ENCODE measurements at regions not wholly inside any gene's neighbourhood (a gene's known extent, or its start where the extent isn't known, plus 50 kb on each side); places are given as distances from the start of the nearest gene placed in this dataset.

DNA sequence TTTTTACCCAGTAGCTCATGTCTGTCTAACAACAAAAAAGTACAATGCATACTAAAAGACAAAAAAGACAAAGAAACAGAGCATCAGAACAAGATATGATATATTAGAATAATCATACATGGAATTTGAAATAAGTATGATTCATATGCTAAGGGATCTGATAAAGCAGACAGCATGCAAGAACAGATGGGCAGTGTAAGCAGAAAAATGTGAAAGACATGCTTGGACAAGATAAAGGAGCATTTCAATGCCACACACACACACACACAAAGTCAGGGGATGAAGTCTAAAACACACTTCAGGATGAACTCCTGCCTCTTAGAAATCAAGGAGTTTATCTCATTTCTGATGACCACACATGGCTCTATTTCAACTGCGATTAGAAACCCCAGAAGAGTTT is 649.6 kb upstream of the NDST4 start:
- H3K4me3 ChIP-seq (ENCODE audit: low read length): no peak overlapping the region
- peaks cover 5% of the 10 kb centered on the region for H3K9me3 ChIP-seq (replicated peaks; ENCODE audit: low read length)
- H3K9ac ChIP-seq (ENCODE audit: low read depth, low read length): no peak overlapping the region
- H3K36me3 ChIP-seq (ENCODE audit: insufficient read depth, low read length): no peaks in the 10 kb centered on the region
- H3K27me3 ChIP-seq (ENCODE audit: control insufficient read depth, insufficient read depth, low read length): no peaks in the 10 kb centered on the region
- no peaks in the 10 kb centered on the region for H3K4me1 ChIP-seq (ENCODE audit: control insufficient read depth, insufficient read depth, low read length)
- no peak overlapping the region for H3K4me2 ChIP-seq (ENCODE audit: low read length)

DNA sequence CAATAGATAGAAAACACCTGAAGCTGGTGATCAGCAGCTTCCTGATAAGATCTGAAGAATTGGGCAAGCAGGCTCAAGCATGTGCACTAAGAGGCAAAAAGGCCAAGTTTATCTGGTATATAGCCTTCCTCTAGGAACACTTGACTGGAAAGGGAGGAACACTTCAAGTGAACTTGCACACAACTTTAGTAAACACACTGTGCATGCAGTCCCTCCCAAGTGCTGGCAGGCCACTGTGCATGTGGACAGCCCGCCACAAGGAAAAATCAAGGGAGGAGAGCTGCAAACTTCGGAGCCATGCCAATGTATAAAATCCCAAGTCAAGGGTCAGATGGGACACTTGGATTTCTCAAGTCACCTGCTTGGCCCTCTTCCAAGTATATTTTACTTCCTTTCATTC is 645.8 kb upstream of the NDST4 start:
- no peaks in the 10 kb centered on the region for H3K36me3 ChIP-seq (ENCODE audit: insufficient read depth, low read length)
- H3K4me2 ChIP-seq (ENCODE audit: low read length): no peak overlapping the region
- H3K27me3 ChIP-seq (ENCODE audit: control insufficient read depth, insufficient read depth, low read length): no peaks in the 10 kb centered on the region
- no peaks in the 10 kb centered on the region for H3K4me1 ChIP-seq (ENCODE audit: control insufficient read depth, insufficient read depth, low read length)
- no peak overlapping the region for H3K4me3 ChIP-seq (ENCODE audit: low read length)
- H3K9me3 ChIP-seq (replicated peaks; ENCODE audit: low read length): peaks cover 11% of the 10 kb centered on the region
- no peak overlapping the region for H3K9ac ChIP-seq (ENCODE audit: low read depth, low read length)

DNA sequence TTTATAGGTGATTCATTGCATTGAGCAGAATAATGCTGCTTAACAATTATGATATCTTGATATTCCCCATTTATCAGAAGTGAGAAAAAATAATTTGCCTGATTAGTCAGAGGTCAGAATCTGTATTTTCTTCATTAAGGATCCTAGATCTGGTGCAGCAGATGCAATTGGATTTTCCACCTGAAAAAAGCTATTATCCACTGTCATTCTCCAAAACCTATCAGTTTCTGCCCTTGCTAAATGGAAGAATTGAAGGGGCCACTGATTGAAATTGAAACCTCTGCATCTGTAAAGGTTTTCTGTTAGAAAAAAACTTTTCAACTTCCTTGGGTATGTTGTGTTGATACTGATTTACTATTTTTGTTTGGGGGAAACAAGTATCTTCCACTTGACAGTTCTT is 636.0 kb upstream of the NDST4 start:
- no peak overlapping the region for H3K4me2 ChIP-seq (ENCODE audit: low read length)
- no peaks in the 10 kb centered on the region for H3K4me1 ChIP-seq (ENCODE audit: control insufficient read depth, insufficient read depth, low read length)
- H3K9ac ChIP-seq (ENCODE audit: low read depth, low read length): no peak overlapping the region
- H3K27me3 ChIP-seq (ENCODE audit: control insufficient read depth, insufficient read depth, low read length): no peaks in the 10 kb centered on the region
- no peak overlapping the region for H3K4me3 ChIP-seq (ENCODE audit: low read length)
- no peaks in the 10 kb centered on the region for H3K36me3 ChIP-seq (ENCODE audit: insufficient read depth, low read length)
- H3K9me3 ChIP-seq (replicated peaks; ENCODE audit: low read length): no peaks in the 10 kb centered on the region

DNA sequence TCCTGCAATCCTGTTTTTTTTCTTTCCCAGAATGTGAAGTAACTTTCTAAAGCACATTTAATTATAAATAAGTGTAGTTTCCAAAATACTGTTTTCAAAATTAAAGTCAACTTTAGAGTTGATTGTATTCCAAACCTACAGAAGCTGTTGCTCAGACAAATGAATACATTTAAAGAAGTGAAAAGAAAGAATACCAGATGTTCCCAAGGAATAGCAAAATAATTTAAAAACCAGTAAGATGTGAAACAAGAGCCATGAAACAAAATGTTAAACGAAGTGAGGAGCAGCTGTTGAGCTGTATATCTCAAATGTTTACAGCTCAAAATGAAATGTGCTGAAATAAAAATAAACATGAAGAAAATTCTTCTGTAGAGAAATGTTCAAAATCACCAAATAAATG is 627.4 kb upstream of the NDST4 start:
- Histone ChIP-seq H3K4me3 (ENCODE audit: low read length) (no peak overlapping the region), H3K36me3 (ENCODE audit: insufficient read depth, low read length) (no peaks in the 10 kb centered on the region), H3K9me3 (replicated peaks; ENCODE audit: low read length) (no peaks in the 10 kb centered on the region), H3K4me2 (ENCODE audit: low read length) (no peak overlapping the region), H3K4me1 (ENCODE audit: control insufficient read depth, insufficient read depth, low read length) (no peaks in the 10 kb centered on the region), H3K9ac (ENCODE audit: low read depth, low read length) (no peak overlapping the region), H3K27me3 (ENCODE audit: control insufficient read depth, insufficient read depth, low read length) (no peaks in the 10 kb centered on the region)

DNA sequence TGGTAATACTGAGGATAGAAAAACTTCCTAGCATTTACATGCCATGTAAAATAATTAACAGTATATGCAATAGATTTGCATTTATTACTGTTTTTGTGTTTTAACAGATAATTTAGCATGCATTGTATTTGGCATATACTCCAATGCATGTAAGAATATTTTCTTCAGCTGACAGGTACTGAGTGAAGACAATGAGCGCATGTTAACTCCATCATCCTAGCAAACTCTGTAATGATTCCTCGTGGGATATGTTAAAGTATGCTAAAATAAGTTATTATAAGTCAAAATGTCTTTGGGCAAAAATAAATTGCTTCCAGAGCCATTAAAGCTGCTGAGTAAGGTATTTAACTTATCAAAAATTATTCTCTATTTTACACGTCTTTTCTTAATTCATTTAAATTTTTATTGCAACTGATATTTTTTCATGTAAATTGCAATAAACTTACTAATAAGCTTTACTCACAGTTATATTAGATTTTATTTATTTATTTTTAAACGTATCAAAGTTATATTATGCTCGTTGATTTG is 616.4 kb upstream of the NDST4 start:
- H3K9ac ChIP-seq (ENCODE audit: low read depth, low read length): no peak overlapping the region

DNA sequence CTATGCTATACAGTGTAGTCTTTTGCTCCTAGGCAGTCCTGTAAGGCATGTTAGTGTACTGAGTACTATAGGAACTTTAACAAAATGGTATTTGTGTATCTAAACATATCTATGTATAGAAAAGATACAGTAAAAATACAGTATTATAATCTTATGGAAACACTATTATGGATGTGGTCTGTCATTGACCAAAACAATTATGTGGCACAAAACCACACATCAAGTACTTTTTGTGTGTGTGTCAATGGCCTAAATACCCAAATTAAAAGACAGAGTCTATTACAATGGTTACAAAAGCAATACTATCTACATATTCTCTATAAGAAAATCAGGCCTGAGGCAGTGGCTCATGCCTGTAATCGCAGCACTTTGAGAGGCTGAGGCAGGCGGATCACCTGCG is 610.2 kb upstream of the NDST4 start:
- Histone ChIP-seq H3K36me3 (ENCODE audit: insufficient read depth, low read length) (no peaks in the 10 kb centered on the region), H3K9ac (ENCODE audit: low read depth, low read length) (no peak overlapping the region), H3K4me1 (ENCODE audit: control insufficient read depth, insufficient read depth, low read length) (no peaks in the 10 kb centered on the region), H3K27me3 (ENCODE audit: control insufficient read depth, insufficient read depth, low read length) (no peaks in the 10 kb centered on the region), H3K4me3 (ENCODE audit: low read length) (no peak overlapping the region), H3K4me2 (ENCODE audit: low read length) (no peak overlapping the region), H3K9me3 (replicated peaks; ENCODE audit: low read length) (no peaks in the 10 kb centered on the region)

More for the DNA sequence above, 616.4 kb upstream of the NDST4 start:
- Histone ChIP-seq H3K4me3 (ENCODE audit: low read length) (no peak overlapping the region), H3K4me2 (ENCODE audit: low read length) (no peak overlapping the region), H3K36me3 (ENCODE audit: insufficient read depth, low read length) (no peaks in the 10 kb centered on the region), H3K27me3 (ENCODE audit: control insufficient read depth, insufficient read depth, low read length) (no peaks in the 10 kb centered on the region), H3K4me1 (ENCODE audit: control insufficient read depth, insufficient read depth, low read length) (no peaks in the 10 kb centered on the region), H3K9me3 (replicated peaks; ENCODE audit: low read length) (no peaks in the 10 kb centered on the region)

DNA sequence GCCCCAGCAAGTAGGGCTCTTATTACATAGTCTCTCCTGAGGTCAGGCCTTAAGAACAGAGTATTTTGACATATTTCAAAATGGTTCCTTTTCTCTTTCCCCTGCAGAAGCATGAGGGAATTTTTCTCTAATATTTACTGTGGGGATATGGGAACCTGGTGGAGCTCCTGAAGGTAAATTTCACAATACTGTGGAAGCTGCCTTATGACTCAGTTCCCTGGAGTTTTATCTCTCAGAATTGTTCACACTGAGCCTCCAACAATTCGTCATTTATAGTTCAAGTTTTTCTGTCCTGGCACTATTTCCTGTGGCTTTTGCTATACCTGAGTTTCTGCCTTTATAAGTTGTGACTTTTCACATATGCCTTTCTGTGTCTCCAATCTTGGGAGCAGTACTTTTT is 607.2 kb upstream of the NDST4 start:
- H3K4me1 ChIP-seq (ENCODE audit: control insufficient read depth, insufficient read depth, low read length): no peaks in the 10 kb centered on the region
- H3K36me3 ChIP-seq (ENCODE audit: insufficient read depth, low read length): no peaks in the 10 kb centered on the region
- no peaks in the 10 kb centered on the region for H3K9me3 ChIP-seq (replicated peaks; ENCODE audit: low read length)
- no peak overlapping the region for H3K4me3 ChIP-seq (ENCODE audit: low read length)
- H3K27me3 ChIP-seq (ENCODE audit: control insufficient read depth, insufficient read depth, low read length): no peaks in the 10 kb centered on the region
- no peak overlapping the region for H3K9ac ChIP-seq (ENCODE audit: low read depth, low read length)
- no peak overlapping the region for H3K4me2 ChIP-seq (ENCODE audit: low read length)

DNA sequence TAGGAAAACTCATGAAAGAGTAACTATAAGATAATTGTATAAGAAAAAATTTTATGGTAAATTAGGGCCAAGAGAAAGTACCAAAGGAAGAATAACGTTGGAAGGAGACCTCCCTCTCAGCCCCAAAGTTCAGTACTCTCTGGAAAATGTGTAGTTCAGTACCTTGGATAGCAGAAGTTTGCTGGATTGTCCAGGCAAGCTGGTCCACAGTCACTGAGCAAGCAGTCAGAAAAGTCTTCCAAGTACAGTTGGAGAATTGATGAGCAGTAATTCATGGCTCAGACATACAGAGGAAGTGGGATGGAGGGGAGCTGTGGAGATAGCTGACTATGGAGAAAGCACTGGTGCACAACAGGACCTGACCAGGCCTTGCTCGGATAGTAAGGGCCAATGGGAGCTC is 598.2 kb upstream of the NDST4 start:
- Histone ChIP-seq H3K36me3 (ENCODE audit: insufficient read depth, low read length) (no peaks in the 10 kb centered on the region), H3K4me1 (ENCODE audit: control insufficient read depth, insufficient read depth, low read length) (no peaks in the 10 kb centered on the region), H3K9me3 (replicated peaks; ENCODE audit: low read length) (no peaks in the 10 kb centered on the region), H3K4me3 (ENCODE audit: low read length) (no peak overlapping the region), H3K27me3 (ENCODE audit: control insufficient read depth, insufficient read depth, low read length) (no peaks in the 10 kb centered on the region), H3K9ac (ENCODE audit: low read depth, low read length) (no peak overlapping the region), H3K4me2 (ENCODE audit: low read length) (no peak overlapping the region)

DNA sequence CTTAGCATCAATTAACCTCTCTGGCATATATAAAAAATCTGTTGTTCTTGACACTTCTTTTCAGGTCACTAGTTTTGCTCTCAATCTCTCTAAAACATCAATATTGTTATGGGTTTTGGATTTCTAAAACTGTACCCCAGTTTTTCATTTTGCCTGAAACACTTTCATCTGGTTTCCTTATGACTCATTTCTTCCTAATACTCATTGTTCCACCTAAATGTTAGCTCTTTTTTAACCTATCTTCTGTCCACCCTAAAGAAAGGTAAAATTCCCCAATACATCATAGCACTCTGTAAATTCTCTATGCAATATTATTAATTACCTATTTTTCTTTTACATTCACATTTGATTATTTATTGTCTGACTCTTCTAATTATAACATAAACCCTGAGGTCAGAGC is 575.5 kb upstream of the NDST4 start:
- Histone ChIP-seq H3K27me3 (ENCODE audit: control insufficient read depth, insufficient read depth, low read length) (no peaks in the 10 kb centered on the region), H3K9me3 (replicated peaks; ENCODE audit: low read length) (peaks cover 3% of the 10 kb centered on the region), H3K4me1 (ENCODE audit: control insufficient read depth, insufficient read depth, low read length) (no peaks in the 10 kb centered on the region), H3K4me2 (ENCODE audit: low read length) (no peak overlapping the region), H3K36me3 (ENCODE audit: insufficient read depth, low read length) (no peaks in the 10 kb centered on the region), H3K4me3 (ENCODE audit: low read length) (no peak overlapping the region), H3K9ac (ENCODE audit: low read depth, low read length) (no peak overlapping the region)

DNA sequence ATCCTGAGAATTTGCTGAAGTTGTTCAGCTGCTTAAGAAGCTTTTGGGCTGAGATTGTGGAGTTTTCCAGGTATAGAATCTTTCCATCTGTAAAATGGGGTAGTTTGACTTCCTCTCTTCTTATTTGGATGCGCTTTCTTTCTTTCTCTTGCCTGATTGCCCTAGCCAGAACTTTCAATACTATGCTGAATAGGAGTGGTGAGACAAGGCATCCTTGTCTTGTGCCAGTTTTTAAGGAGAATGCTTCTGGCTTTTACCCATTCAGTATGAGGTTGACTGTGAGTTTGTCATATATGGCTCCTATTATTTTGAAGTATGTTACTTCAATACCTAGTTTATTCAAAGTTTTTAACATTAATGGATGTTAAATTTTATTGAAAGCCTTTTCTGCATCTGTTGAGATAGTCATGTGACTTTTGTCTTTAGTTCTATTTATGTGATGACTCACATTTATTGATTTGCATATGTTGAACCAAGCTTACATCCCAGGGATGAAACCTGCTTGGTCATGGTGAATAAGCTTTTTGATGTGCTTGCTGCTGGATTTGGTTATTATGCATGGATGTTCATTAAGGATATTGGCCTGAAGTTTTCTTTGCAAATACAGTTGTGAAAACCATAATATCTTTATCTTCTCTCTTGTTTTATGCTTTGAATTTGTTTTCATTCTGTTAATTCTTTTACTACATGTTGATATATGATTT is 573.8 kb upstream of the NDST4 start:
- Histone ChIP-seq H3K9me3 (replicated peaks; ENCODE audit: low read length) (peaks cover 3% of the 10 kb centered on the region), H3K4me3 (ENCODE audit: low read length) (no peak overlapping the region), H3K36me3 (ENCODE audit: insufficient read depth, low read length) (no peaks in the 10 kb centered on the region), H3K27me3 (ENCODE audit: control insufficient read depth, insufficient read depth, low read length) (no peaks in the 10 kb centered on the region), H3K4me2 (ENCODE audit: low read length) (no peak overlapping the region), H3K9ac (ENCODE audit: low read depth, low read length) (no peak overlapping the region), H3K4me1 (ENCODE audit: control insufficient read depth, insufficient read depth, low read length) (no peaks in the 10 kb centered on the region)

DNA sequence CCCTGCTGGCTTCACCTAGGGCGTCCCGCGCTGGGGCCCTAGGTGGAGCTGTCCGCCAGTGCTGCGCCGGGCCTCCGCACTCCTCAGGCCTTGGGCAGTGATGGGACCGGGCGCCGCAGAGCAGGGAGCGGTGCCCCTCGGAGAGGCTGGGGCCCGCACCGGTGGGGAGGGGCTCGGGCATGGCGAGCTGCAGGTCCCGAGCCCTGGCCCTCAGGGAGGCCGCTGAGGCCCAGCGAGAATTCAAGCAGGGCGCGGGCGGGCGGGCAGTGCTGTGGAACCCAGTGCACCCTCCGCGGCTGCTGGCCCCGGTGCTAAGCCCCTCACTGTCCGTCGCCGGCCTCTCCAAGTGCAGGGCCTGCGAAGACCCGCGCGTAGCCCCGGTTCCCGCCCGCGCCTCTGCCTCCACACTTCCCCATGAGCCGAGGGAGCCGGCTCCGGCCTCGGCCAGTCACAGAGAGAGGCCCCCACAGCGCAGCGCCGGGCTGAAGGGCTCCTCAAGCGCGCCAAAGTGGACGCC is 565.1 kb upstream of the NDST4 start:
- Histone ChIP-seq H3K36me3 (ENCODE audit: insufficient read depth, low read length) (no peaks in the 10 kb centered on the region), H3K27me3 (ENCODE audit: control insufficient read depth, insufficient read depth, low read length) (no peaks in the 10 kb centered on the region), H3K9me3 (replicated peaks; ENCODE audit: low read length) (no peaks in the 10 kb centered on the region), H3K4me1 (ENCODE audit: control insufficient read depth, insufficient read depth, low read length) (no peaks in the 10 kb centered on the region), H3K4me3 (ENCODE audit: low read length) (no peak overlapping the region), H3K9ac (ENCODE audit: low read depth, low read length) (no peak overlapping the region), H3K4me2 (ENCODE audit: low read length) (no peak overlapping the region)

DNA sequence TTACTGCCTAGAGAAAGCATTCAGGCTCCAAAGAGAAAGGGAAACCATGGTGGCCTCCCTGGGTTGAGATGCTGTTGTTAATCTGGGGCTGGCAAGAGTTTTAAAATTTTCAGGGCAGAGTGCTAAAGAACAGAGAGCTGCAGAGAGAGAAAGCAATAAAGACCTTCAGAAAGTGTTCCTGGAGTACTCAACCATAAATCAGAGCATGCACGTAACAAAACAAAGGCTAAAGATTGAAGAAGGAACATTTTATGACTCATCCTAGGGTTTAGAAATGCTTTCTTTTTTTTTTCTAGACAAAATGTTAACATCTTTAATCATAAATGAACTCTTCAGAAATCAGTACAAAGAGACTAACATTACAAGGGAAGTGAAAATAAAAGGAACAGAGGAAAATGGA is 562.3 kb upstream of the NDST4 start:
- Histone ChIP-seq H3K27me3 (ENCODE audit: control insufficient read depth, insufficient read depth, low read length) (no peaks in the 10 kb centered on the region), H3K4me3 (ENCODE audit: low read length) (no peak overlapping the region), H3K9me3 (replicated peaks; ENCODE audit: low read length) (no peaks in the 10 kb centered on the region), H3K36me3 (ENCODE audit: insufficient read depth, low read length) (no peaks in the 10 kb centered on the region), H3K9ac (ENCODE audit: low read depth, low read length) (no peak overlapping the region), H3K4me1 (ENCODE audit: control insufficient read depth, insufficient read depth, low read length) (no peaks in the 10 kb centered on the region), H3K4me2 (ENCODE audit: low read length) (no peak overlapping the region)

Data from skeletal muscle satellite cell (primary cell).